HG03432 (cell line): ENCODE measurements at regions not wholly inside any gene's neighbourhood (a gene's known extent, or its start where the extent isn't known, plus 50 kb on each side); places are given as distances from the start of the nearest gene placed in this dataset.

ENCODE experiments used
- ATAC-seq: cut with Tn5 transposase; IDR thresholded peaks from one replicate; pipeline ENCODE4 v1.9.1; 2021; ENCODE audit warnings: mild to moderate bottlenecking, moderate library complexity; ENCODE audit not compliant: unreplicated experiment

DNA sequence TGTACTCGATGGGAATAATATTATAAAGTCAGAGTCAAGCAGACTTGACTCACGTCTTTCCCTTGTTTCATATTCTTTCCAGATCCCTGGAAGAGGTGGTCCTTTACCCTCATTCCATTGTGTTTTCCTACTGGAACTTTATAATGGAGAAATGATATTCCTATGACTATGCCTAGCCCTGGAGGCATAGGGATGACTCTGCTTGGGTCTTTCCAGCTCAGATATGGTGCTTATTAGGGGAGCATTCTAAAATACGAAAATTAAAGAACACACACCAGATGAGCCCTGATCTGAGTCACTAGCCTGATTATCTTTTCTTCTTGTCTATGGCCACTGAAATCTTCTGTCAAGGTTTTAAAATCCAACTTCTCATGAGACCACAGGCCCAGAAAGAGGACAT lies 231.4 kb downstream of the ANKRD50 start:
- no peak for ATAC-seq

DNA sequence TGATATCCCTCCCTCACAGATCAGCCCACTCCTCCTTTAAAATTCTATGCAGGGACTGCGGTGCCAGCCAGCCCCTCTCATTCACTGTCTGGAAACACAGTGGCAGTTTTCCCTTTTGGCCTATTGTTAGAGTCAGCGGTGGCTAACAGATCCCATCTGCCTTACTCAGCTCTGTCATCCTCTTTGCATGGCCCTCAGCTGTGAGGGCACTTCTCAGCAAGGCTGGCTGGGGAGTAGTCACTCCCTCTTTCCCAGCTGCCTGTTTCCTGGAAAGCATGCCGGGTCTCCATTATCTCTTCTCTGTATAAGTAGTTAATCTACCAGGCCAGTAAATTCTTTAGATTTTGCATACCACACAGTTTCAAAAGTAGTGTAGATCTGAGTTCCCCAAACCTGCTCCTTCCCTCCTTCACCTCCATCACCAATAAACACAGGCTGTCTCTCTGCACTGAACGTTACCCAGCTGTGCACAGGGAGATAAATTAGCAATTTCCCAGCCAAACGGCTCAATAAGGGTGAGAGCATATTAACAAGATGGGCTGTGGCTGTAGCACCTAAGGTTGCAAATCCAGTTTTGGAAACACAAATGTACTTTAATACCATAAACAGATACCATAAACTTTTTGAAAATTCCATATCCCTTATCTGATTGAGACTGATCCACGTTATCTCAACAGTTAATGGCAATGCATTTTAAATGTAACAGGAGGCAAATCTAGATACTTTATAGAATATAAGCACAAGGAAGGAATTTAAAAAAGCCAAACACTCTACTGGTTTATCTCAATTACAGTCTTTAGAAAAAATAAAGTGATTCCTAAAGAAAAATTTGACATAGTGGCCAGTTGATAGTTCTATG lies 229.3 kb downstream of the ANKRD50 start:
- no peak for ATAC-seq

DNA sequence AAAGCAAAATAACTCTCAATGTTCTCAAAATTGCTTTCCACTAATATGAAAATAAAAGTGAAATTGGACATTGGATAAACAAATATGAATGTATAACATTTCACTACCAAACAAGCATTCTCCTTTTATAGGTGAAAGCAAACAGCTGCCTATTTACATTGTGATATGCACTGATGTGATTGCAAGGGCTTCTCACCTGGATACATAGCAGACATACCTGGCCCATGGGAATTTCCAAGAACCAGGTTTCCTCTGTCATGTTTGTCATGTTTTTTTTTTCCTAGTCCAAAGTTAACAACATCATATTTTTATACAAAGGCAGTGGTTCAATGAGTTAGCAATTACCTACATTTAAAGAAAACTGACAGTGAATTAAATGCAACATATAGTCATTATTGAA lies 228.5 kb downstream of the ANKRD50 start:
- ATAC-seq, result no peak

DNA sequence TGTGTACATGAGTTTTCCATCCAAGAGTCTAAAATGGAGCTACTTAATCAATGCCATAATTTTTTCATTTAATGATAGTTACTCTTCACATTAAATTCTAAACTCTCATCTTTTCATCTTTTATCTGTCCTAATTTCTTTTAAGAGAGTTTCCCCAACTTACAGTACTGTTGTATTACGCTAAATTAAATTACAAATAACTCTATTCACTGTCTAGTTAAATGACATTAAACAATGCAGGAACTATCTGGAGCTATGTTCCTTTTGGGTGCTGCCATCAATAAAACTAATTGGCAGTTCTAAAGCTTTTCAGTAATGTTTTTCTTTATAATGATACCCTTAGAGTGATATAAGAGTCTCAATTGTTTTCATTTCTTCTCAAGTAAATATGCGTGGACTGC lies 227.6 kb downstream of the ANKRD50 start:
- no peak for ATAC-seq

DNA sequence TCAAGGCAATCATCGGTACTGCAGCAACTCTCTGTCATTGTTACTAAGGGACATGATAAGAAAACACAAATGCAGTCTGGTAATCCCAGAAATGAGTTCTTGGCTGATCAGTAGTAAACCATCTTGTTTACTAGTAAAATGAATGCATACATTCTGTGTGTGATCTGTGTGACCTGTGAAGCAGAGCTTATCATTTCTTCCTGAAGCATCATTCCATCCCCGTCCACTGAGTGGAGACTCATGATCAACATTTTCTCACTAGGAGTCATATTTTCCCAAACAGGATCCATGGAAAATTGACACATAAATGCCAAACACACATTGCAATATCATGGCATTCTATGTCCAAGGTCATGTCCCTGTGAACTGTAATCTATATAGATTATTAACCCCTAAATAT lies 226.1 kb downstream of the ANKRD50 start:
- no peak for ATAC-seq

DNA sequence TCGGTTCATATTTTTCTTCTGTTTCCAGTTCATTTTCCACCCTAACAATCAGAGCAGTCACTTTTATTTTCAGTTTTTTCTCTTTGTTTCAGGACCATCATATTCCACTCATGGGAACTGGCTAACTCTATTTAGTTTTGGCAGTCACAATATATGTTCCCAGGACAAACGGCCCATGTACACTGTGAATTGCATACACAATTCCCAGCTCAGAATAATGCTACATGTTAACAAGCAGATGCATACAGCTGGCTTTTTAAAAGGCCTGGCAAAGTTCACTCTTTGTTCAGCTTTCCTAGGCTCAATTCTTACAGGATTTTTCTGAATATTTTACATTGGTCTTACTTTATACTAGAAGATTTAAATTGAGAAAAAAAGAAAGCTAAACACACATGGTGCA lies 224.9 kb downstream of the ANKRD50 start:
- no peak for ATAC-seq

DNA sequence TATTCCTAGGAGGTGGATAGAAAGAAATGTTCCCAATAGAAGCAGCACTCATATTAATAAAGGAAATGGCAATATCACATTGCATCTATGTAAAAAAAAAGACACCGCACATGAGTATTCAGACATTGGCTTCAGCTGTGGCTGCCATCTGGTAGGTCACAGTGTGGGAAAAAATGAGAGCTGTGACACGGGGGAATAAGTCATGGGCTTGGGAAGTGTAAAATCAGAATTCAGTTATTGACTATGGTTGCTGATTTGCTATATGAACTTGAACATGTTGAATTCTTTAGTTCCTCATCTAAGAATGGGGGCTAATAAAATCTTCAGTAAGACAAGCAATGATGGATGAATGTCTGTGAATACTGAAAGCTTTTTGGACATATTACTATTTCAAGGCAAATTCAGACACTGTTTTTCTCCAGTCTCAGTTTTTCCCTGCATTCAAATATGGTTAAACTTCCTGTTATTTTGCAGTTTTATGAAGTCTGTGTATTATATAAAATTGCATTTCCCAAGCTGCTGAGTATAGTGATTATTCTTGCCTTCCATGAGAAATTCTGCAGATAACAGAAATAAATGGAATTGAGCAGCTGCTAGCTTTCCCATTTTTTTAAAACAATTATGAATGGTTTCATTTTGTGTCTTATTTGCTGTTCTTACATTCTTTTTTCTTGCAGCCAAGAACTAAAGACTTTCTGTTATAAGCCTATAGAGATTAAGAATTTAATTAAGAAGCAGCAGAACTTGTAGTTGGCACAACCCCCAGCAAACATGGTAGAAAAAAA lies 221.0 kb downstream of the ANKRD50 start:
- ATAC-seq, result no peak

DNA sequence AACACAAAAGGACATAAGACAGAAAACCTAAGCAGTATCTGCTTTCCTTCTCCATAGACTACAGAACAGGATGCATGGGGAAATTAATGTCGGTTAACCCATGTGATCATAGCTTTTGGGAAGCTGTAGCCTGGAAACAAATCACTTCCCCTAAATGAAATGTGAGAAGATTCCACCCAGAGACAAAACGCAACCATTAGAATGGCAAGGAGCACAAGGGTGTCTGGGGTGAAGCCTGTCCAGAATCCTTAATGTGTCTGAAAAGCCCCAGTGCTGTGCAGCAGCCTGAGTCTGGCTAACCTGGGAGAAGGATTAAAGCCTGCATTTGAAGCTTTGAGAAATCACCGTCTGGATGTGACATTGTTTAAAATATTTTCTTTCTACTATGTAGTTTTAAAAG lies 213.3 kb downstream of the ANKRD50 start:
- no peak for ATAC-seq

DNA sequence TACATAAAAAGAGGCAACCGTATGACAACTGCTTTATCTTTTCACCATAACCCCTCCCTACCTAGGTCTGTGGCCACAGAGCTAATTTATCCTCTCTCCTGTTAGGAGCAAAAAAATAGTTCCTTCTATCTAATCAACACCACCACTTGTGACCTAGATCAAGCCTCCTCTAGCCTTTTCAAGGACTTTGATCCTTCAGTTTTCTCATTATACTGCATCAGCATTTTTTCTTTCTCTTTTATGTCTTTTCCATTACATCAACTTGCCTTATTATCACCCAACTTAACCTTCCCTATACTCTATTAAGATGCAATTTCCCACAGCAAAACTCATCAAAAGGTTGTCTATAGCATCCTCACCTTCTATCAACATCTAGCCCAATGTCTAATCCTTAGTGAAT lies 211.0 kb downstream of the ANKRD50 start:
- ATAC-seq, result no peak

DNA sequence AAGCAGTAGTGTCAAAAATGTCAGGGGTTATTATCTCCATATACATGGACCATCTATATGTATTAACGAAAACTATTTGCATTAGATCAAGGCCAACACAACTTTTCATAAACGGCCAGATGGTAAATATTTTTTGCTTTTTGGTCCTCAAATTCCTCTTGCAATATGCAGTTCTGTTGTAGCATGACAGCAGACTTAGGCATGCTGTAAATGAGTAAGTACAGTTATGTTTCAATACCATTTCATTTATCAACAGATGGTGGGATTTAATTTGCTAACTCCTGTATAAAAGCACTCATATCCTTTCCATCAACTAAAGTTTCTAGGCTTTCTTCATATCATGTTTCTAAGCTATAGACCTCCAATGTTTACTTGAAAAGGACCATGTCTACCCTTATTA lies 208.1 kb downstream of the ANKRD50 start:
- ATAC-seq, result no peak

DNA sequence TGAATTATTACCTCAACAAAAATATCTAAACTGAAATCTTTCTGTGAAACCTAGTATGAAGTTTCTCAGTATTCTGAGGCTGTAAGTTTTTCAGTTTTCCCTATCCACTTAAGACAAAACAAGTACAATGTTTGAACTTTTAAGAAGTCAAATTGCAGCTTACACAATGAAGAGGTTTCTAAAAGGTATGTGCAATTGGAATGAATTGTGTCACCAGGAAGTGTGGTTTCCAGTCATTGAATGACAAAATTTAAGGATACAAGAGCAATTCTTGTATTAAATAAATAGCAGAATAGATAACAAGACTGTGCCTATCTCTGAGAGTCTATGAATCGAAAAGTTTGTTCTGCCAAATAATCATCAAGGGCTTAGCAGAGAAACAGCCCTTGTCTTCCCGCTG lies 207.3 kb downstream of the ANKRD50 start:
- ATAC-seq, result no peak

DNA sequence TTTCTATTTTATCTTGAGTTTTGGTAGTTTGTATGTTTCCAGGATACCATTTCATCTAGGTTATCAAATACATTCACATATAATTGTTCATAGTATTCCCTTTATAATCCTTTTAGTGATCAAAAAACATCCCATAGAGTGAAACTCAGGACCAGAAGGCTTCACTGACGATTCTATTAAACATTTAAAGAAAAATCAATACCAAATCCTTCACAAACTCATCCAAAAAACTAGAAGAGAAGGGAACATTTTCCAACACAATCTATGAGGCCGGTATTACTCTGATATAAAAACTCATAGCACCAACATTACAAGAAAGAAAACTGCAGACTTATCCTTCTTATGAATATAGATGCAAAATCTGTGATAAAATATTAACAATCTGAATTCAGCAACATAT lies 203.4 kb downstream of the ANKRD50 start:
- no peak for ATAC-seq

DNA sequence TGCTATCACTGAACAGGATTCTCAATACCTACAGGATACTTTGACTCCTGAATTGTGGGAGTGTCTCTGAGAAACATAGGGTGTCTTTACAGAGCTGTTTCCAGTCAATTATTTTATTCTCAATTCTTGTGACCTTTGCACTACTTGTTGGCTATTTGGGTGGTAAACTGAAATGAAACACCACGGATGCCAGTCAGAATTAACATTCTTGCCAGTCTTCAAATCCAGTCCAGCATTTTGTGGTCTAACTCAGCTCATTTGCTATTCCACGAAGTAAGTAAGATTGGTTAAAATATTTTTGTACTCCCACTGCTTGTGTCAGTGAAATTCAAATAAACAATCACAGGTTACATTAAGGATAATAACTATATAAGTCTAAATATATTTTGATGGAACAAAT lies 197.9 kb downstream of the ANKRD50 start:
- no peak for ATAC-seq

DNA sequence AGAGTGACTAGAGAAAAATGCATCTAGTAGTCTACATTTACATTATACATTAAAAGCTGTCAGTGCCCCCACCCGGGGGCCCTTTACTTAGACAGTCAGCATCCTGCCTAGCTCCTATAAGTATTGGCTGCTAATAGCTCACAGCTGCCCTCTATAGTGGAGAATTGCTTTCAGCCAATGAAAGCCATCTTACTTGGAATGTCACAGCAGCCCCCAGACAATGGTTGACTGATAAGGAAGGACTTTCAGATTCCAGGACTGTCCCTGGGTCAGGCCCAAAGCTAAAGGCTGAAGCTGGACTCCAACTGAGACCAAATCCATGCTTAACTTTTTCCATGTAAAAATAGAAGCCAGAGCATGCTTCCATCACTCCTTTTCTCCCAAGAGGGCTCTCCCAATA lies 196.9 kb downstream of the ANKRD50 start:
- ATAC-seq, result no peak

DNA sequence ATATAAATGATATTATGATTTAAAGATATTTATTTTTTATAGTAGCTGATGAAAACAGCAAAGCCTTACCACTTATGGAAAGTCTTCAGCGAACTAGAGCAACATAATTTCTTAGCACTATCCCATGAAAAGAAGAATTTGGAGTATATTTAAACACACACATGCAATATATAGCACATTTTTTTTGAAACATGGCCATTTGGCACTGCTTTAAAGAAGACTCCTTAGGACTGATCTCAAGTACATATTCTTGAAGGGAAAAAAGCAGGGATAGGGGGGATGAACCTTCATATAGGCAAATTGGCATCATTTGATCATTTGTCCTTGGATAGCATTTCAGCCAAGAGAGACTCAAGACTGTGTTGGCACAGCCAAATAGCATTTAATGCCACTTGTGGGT lies 193.3 kb downstream of the ANKRD50 start:
- no peak for ATAC-seq

DNA sequence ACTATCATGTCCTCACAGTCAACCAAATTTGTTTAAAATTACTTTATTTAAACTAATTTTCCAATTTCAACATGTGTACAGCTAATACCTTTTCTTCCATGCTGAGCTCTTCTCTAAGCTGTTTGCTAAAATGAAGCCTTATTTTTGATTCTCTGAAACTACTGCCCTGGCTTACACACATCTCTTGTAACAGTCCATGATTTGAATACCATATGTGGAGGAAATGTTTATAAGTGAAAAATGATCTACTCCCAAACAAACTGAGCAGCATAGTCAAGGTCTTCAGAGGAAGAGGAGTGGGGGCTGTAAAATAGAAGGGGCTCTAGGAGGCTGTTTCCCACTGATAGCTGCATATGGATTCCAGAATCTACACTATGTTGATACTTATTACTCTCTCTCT lies 188.7 kb downstream of the ANKRD50 start:
- no peak for ATAC-seq

DNA sequence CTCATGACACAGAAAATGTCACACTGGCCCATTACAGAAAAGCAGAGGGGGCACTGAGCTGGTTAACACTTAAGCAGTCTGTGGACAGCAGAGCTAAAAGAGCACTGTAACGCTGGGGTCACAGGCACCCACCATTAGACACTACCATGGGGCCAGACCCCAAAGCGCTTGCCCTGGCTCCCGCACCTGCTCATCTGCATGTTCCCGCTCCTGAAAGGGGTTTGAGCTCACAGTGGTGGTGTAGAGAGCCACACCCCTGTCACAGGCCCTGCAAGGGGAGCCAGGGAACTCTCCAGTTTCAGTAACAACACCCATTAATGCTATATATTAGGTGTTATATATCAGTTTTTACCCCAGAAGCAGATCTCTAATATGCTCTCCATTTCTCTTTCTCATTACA lies 187.0 kb downstream of the ANKRD50 start:
- no peak for ATAC-seq

DNA sequence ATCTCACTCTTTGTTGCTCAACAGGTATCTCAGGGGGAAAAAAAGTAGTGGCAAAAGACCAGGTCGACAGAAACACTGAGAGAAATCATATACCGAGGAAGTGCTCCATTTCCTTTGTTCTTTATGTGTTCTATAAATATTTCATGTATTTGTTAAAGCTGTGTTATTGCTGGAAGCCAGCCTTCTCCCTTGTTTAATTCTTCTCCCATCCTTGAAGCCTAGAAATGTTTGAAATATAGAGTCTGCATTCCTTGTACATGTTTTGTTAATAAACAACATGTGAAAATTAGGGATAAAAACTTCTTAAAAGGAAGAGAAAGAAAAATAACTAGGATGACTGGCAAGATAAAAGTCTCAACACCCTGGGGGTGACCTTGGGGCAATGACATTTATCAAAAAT lies 186.2 kb downstream of the ANKRD50 start:
- no peak for ATAC-seq

DNA sequence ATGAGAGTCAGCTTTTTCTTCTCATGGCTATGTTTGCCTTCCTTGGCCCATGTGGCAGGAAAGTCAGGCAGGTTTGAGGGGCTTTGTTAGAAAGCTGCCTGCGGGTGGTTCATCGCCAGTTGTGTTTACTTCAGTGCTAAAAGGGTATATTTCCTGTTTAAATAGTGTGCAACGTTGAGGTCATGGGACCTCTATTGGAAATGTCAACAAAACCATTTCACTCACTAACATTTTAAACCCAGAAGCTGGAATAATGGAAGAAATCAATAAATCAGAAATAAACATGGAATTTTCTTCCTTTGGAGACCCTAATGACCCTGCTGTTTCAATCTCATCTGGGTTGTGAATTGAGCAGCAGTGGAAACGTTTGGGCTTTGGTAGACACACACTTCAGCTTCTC lies 185.8 kb downstream of the ANKRD50 start:
- no peak for ATAC-seq

DNA sequence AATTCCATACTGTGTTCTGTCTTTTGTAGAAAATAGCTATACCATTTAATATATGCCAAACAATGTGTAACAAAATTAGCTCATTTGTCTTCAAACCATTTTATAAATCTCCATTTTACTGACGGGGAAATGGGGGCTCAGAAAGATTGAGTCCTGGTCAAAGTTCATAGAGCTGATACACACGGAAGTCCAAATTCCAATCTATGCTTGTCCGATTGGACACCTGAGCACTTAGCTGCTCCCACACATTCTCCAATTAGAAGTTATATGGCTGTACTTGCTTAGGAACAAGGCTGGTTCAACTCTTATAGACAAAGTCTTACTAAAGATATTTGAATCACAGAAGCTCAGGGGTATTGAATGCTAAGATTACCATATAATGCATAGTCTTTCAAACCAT lies 185.2 kb downstream of the ANKRD50 start:
- no peak for ATAC-seq

DNA sequence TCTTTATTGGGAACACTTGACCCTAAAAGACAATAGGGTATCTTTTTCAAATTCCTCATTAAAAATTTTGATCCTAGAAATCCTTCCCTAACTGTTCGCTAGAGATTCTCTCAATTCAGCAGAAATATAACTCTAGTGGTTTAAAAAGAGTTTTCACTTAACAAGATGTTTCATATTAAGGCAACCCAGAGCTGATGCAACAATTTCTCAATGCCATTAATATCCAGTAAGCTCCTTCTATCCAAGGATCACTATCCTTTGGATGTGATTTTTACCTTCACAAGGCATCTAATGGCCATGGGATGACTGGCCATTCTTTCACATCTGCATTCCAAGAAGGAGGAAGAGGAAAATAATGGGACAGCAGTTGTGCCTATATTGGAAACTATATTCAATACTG lies 183.4 kb downstream of the ANKRD50 start:
- no peak for ATAC-seq

DNA sequence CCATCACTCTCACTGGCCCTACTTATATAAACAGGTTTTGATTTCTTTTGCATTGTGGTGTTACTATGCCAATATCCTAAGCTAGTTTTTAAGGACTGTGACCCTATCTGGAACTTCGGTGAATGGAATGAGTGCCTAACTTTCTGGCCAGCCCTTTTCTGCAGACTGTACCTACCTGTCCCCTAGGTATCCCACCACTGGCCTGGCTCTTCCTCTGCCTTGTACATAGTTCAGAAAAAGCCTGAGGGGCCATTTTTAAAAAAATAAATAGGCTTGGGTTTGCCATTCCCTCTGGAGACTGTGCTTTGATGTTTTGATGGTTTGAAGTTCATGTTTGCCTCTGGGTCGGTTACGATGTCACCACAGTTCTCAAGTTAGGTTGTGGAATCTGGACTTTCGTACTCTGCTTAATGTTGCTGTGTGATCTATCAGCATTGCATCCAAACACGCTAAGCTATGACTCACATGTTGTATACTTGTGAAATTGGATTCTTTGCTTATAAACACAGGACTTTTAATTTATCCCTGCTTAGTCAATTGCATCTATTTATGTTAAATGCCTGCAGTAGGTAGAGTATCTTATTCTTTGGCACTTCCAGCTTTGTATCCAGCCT lies 182.0 kb downstream of the ANKRD50 start:
- ATAC-seq, result no peak
